Occipital lobe (tissue), 1 donor: ENCODE measurements at regions not wholly inside any gene's neighbourhood (a gene's known extent, or its start where the extent isn't known, plus 50 kb on each side); places are given as distances from the start of the nearest gene placed in this dataset.

ENCODE experiments used
- DNase-seq: peaks from one replicate; lab custom pipeline; 2025; lab: John Stamatoyannopoulos, UW

GRCh38 chr1:29829448-29830344, 593.4 kb downstream of the PTPRU start:
- DNase-seq, result no peak

GRCh38 chr1:29828526-29829447, 592.5 kb downstream of the PTPRU start:
- no peak for DNase-seq

DNA sequence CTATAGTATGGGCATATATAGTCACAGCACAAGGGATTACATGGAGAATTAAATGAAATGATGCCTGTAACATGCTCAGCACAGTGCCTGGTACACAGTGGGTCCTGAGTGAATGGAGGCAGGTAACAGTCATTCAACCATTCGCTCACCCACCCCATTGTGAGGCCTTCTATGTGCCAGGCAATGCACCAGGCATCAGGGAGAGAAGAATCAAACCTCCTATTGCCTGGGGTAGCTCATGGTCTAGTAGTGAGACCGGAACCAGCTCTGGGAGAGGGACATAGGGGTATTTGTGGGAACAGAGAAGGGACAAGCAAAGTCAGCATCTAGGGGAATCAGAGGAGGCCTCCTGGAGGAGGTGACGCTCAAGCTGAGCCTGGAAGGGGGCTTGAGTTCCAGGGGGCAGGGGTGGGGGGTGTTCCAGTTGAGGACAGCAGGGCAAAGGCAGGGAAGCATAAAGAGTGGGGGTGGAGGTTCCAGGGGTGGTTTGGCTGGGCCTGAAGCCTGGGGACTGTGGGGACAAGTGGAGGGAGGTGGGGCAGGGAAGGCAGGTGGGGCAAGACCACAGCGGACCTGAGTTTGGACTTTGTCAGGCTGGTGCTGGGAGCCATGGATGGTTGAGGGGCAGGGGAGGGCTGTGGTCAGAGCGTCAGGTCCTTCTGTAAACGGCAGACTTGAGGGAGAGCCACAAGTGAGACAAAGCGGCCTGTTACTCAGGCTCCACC, 591.6 kb downstream of the PTPRU start:
- DNase-seq, result no peak

DNA sequence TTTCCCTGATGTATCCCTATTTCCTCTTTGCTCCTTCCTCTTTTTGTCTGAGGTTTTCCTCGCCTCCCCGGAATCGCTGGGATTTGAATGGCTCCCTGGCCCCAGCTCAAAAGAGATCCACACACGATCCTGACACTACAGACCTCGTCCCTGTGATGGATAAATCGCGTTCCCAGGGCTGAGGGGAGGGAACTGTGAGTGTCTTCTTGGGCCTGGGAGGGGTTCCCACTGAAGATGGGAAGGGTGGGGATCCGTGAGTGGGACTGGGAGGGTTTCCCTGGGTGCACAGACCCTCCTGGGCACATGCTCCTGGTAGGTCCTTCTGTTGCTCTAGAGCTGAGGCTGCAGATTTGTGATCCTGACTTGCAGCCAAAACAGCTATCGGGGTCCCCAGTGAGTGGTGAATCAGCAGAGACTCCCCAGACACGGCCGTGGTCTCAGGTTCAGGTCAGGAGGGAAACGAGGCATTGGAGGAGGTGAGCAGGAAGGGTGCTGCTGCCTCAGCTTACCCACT, 591.0 kb downstream of the PTPRU start:
- no peak for DNase-seq

GRCh38 chr1:29826646-29827045, 590.3 kb downstream of the PTPRU start:
- no peak for DNase-seq

DNA sequence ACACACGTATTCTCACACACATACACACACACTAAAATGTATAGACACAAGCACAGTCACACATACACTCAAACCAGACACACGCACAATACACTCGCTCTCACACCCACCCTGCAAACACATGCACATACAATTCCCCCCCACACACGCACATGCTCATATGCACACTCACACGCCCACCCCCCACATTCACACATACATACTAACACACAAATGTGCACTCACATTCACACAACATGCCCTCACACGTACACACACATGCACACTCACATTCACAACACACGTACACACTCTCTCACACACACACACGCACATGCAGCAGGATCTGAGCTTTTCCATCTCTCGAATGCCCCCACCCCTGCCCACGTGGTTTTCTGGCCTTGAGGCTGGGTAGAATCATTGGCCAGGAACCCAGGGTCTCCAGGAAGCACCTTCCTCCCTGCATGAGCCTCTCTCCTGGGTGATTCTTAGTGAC, 589.7 kb downstream of the PTPRU start:
- no peak for DNase-seq

- no peak for DNase-seq
These were observed 589.1 kb downstream of the PTPRU start for GRCh38 chr1:29825274-29825940.

DNA sequence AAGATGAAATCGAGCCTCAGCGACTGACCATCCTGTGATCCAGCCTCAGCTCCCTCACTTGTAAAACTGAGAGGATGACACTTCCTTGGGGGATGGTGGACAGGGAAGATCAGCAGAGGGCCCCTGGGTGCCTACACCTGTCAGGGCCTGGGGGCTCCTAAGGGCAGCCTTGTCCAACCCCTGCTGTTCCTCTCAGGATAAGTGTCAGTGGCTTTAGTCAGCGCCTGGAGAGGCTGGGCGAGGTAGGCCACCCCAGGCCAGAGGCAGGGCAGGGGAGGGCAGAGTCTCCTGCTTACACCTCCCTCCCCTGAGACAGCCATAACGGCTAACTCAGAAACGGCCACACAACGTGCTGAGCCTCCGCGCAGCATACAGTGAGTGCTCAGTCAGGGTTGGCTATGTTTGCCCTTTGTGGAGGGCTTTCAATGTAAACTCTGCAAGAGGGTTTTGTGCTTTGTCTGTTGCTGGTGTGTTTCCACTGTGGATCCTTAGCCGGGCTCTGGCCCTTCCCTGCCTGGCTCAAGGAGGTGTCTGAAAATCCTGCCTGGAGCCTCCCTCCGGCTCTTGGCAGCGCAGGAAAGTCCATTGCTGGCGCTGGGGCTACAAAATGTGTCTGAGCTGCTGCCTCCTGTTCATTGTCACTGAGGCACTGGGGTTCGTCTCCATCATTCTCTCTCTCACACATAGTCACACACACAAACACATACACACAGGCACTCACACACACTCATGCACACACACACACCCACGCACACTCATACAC, 588.4 kb downstream of the PTPRU start:
- DNase-seq, result no peak

DNA sequence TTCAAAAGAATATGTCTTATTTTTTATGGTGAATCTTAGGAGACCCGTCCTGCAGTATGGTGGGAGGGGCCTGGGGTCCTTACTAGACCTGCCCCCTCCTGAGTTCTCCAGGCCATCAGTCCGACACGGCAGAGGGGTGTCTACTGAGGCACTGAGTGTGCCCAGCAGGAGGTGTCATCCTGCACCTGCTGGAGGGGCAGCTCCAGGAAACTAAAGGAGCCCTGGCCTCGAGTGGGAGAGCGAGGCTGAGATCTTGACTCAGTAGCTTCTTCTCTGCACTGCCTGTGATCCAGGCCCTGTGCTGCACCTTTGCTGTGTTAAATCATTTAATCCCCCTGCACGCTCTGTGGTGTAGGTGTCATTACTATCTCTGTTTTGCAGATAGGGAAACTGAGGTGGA, 587.7 kb downstream of the PTPRU start:
- no peak for DNase-seq

- DNase-seq, result no peak
These were observed 587.2 kb downstream of the PTPRU start for GRCh38 chr1:29823561-29823960.

GRCh38 chr1:29821605-29822004, 585.3 kb downstream of the PTPRU start:
- DNase-seq, result no peak

GRCh38 chr1:29820401-29820800, 584.1 kb downstream of the PTPRU start:
- DNase-seq, result no peak

DNA sequence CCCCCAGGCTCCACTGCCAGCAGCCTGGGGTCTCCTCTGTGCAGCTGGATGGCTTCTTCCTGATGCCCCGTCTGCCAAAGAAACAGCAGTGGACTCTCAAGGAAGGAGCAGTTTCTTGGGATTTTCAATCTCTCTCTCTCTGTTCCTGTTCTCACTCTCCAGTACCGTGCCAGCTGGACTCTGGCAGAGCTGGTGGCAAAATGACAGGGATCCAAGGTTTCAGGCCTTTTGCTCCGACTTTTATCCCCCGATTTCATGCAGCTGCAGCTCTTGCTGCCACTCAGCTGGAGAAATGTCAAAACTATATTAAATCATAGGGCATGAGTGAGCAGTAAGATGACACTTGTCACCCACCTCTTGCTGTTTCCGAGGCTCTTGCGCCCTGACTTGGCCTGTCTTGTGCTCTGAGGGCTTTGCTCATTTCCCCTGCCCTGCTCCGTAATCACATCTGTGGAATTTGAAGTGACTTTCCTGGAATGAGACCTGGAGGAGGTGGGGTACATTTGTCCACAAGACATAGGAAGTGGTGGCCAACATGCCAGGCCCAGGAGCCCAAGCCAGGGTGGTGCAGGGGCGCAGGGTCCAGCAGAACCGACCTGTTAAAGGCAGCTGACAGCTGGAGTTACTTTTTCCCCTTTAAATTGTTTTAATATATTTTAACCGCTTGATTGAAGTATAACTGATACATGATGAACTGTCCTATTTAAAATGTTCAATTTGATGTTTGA, 576.2 kb downstream of the PTPRU start:
- DNase-seq, result no peak

DNA sequence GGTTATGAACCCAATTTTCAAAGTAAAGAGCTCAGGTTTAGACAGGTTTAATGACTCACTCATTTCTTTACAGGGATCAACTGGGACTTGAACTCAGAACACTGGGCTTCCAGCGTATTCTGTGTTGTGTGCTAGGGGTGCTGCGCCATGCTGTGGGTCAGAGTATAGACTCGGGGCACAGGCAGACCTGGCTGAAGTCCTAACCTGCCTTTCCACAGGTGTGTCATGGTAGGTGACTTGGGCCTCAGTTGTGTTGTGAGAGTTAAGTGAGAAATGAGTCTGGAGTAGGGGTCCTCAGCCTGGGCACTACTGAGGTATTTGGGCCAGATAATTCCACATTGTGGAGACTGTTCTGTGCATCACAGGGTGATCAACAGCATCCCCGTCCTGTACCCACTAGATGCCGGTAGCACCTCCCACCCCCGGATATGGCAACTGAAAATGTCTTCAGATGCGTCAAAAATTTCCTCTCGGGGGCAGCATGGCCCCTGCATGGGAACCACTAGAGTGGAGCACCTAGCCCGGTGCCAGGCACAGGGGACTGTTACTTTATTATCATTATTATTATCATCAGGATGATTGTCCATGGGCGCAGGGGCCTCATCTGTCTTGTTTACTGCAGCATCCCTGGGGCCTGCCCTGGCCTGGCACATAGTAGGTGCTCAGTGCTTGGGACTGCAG, 575.5 kb downstream of the PTPRU start:
- no peak for DNase-seq

DNA sequence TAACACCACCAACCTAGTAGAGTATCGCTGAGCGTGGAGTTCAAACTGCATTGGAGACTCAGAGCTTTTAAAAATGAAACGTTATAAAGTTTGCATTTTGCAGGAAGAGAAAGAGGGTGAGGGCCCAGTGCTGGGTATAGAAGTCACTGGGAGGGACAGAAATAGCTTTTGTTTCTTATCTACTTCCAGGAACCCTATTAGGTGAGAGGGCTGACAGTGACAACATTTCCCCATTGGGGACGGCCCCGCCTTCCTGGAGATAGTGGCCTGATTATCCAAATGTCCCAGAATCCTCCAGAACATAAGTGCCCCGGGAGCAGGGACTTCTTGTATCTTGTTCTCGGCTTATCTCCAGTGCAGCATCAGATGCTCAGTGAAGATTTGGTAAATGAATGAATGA, 574.9 kb downstream of the PTPRU start:
- DNase-seq, result no peak

GRCh38 chr1:29810121-29811120, 574.1 kb downstream of the PTPRU start:
- no peak for DNase-seq

- no peak for DNase-seq
These were observed 573.3 kb downstream of the PTPRU start for GRCh38 chr1:29809446-29810120.
